ENCODE measurements at regions not wholly inside any gene's neighbourhood (a gene's known extent, or its start where the extent isn't known, plus 50 kb on each side); places are given as distances from the start of the nearest gene placed in this dataset.

DNA sequence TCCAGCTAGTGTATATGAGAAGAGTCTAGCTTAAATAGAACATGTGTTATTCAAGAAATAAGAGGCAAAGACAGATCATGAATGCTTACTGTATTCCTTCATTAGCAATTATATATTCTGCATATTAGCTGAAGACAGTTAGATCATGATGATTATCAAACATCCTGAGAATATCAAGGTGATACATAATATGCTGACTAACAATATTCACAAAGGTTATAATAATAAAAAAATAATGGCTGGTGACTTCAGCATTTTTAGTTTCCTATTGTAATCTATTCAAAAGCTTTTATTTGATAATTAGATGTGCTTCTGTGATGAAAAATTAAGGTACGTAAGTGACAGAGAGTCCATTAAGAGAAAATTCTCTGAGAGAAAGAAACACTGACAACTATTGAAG lies 511.4 kb downstream of the PCDH17 start:
- no peaks in the 10 kb centered on the region for H4K20me1 ChIP-seq (ENCODE audit: insufficient read depth)
- H3K36me3 ChIP-seq (ENCODE audit: insufficient read depth, low read length), result no peaks in the 10 kb centered on the region
- no peak overlapping the region for H3K9ac ChIP-seq (ENCODE audit: low read length)
- TF ChIP-seq, protein P1, sequence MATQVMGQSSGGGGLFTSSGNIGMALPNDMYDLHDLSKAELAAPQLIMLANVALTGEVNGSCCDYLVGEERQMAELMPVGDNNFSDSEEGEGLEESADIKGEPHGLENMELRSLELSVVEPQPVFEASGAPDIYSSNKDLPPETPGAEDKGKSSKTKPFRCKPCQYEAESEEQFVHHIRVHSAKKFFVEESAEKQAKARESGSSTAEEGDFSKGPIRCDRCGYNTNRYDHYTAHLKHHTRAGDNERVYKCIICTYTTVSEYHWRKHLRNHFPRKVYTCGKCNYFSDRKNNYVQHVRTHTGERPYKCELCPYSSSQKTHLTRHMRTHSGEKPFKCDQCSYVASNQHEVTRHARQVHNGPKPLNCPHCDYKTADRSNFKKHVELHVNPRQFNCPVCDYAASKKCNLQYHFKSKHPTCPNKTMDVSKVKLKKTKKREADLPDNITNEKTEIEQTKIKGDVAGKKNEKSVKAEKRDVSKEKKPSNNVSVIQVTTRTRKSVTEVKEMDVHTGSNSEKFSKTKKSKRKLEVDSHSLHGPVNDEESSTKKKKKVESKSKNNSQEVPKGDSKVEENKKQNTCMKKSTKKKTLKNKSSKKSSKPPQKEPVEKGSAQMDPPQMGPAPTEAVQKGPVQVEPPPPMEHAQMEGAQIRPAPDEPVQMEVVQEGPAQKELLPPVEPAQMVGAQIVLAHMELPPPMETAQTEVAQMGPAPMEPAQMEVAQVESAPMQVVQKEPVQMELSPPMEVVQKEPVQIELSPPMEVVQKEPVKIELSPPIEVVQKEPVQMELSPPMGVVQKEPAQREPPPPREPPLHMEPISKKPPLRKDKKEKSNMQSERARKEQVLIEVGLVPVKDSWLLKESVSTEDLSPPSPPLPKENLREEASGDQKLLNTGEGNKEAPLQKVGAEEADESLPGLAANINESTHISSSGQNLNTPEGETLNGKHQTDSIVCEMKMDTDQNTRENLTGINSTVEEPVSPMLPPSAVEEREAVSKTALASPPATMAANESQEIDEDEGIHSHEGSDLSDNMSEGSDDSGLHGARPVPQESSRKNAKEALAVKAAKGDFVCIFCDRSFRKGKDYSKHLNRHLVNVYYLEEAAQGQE (IDR thresholded peaks at IDR 0.05; ENCODE audit: borderline replicate concordance), result no peak
- TF ChIP-seq, protein P2, sequence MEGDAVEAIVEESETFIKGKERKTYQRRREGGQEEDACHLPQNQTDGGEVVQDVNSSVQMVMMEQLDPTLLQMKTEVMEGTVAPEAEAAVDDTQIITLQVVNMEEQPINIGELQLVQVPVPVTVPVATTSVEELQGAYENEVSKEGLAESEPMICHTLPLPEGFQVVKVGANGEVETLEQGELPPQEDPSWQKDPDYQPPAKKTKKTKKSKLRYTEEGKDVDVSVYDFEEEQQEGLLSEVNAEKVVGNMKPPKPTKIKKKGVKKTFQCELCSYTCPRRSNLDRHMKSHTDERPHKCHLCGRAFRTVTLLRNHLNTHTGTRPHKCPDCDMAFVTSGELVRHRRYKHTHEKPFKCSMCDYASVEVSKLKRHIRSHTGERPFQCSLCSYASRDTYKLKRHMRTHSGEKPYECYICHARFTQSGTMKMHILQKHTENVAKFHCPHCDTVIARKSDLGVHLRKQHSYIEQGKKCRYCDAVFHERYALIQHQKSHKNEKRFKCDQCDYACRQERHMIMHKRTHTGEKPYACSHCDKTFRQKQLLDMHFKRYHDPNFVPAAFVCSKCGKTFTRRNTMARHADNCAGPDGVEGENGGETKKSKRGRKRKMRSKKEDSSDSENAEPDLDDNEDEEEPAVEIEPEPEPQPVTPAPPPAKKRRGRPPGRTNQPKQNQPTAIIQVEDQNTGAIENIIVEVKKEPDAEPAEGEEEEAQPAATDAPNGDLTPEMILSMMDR (IDR thresholded peaks at IDR 0.05; ENCODE audit: poor library complexity, severe bottlenecking), result no peak
- TF ChIP-seq TAF1 (IDR thresholded peaks at IDR 0.05; ENCODE audit: low read depth), result no peak
- no peak for TF ChIP-seq EP300 (conservative IDR thresholded peaks at IDR 0.05; ENCODE audit: poor library complexity, severe bottlenecking)
- no peak for TF ChIP-seq MXI1 (conservative IDR thresholded peaks at IDR 0.05; ENCODE audit: poor library complexity, severe bottlenecking)
- TF ChIP-seq SMC3 (conservative IDR thresholded peaks at IDR 0.05; ENCODE audit: poor library complexity), result no peak
- TF ChIP-seq RAD21 (conservative IDR thresholded peaks at IDR 0.05), result no peak
- no peak for TF ChIP-seq POLR2AphosphoS5 (IDR thresholded peaks at IDR 0.05)
- TF ChIP-seq EZH2 (IDR thresholded peaks at IDR 0.05; ENCODE audit: borderline replicate concordance, insufficient read depth, low read length, poor library complexity, severe bottlenecking), result no peak
- no peaks in the 10 kb centered on the region for H3K9me2 ChIP-seq (ENCODE audit: insufficient read depth, low read length)
- H3K79me2 ChIP-seq (replicated peaks; ENCODE audit: insufficient read depth, low read length), result no peaks in the 10 kb centered on the region
- H3K4me3 ChIP-seq (ENCODE audit: low read length), result no peak overlapping the region
- H3K9me3 ChIP-seq (ENCODE audit: low read length), result no peaks in the 10 kb centered on the region
- H2AFZ ChIP-seq (ENCODE audit: low read depth, low read length), result no peak overlapping the region
- no peaks in the 10 kb centered on the region for H3F3A ChIP-seq (ENCODE audit: insufficient read depth, low read length, poor library complexity, severe bottlenecking)
- H3K4me2 ChIP-seq (ENCODE audit: low read length), result no peak overlapping the region
- H3K27me3 ChIP-seq (ENCODE audit: insufficient read depth, low read depth, low read length), result no peaks in the 10 kb centered on the region
- H3K27ac ChIP-seq (ENCODE audit: low read length), result no peak overlapping the region

DNA sequence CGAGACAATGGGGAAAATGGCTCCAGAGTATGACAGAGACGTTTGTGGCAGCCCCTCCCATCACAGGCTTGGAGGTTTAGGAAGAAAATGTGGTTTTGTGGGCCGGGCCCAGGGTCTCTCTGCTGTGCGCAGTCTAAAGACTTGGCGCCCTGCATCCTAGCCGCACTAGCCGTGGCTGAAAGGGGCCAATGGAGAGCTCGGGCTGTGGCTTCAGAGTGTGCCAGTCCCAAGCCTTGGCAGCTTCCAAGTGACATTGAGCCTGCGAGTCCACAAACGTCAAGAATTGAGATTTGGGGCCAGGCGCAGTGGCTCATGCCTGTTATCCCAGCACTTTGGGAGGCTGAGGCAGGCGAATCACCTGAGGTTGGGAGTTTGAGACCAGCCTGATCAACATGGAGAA lies 513.1 kb downstream of the PCDH17 start:
- Histone ChIP-seq H3K9me3 (ENCODE audit: low read length) (no peaks in the 10 kb centered on the region), H2AFZ (ENCODE audit: low read depth, low read length) (no peak overlapping the region), H4K20me1 (ENCODE audit: insufficient read depth) (no peaks in the 10 kb centered on the region), H3K4me3 (ENCODE audit: low read length) (no peak overlapping the region), H3K27me3 (ENCODE audit: insufficient read depth, low read depth, low read length) (no peaks in the 10 kb centered on the region), H3K79me2 (replicated peaks; ENCODE audit: insufficient read depth, low read length) (no peaks in the 10 kb centered on the region), H3K27ac (ENCODE audit: low read length) (no peak overlapping the region), H3K9ac (ENCODE audit: low read length) (no peak overlapping the region), H3F3A (ENCODE audit: insufficient read depth, low read length, poor library complexity, severe bottlenecking) (no peaks in the 10 kb centered on the region), H3K4me2 (ENCODE audit: low read length) (no peak overlapping the region), H3K36me3 (ENCODE audit: insufficient read depth, low read length) (no peaks in the 10 kb centered on the region), H3K9me2 (ENCODE audit: insufficient read depth, low read length) (no peaks in the 10 kb centered on the region)
- no peak for TF ChIP-seq SMC3 (conservative IDR thresholded peaks at IDR 0.05; ENCODE audit: poor library complexity)
- no peak for TF ChIP-seq EZH2 (IDR thresholded peaks at IDR 0.05; ENCODE audit: borderline replicate concordance, insufficient read depth, low read length, poor library complexity, severe bottlenecking)
- TF ChIP-seq TAF1 (IDR thresholded peaks at IDR 0.05; ENCODE audit: low read depth), result no peak
- TF ChIP-seq RAD21 (conservative IDR thresholded peaks at IDR 0.05), result no peak
- TF ChIP-seq POLR2AphosphoS5 (IDR thresholded peaks at IDR 0.05), result no peak
- TF ChIP-seq MXI1 (conservative IDR thresholded peaks at IDR 0.05; ENCODE audit: poor library complexity, severe bottlenecking), result no peak
- no peak for TF ChIP-seq EP300 (conservative IDR thresholded peaks at IDR 0.05; ENCODE audit: poor library complexity, severe bottlenecking)
- TF ChIP-seq, protein P1 (IDR thresholded peaks at IDR 0.05; ENCODE audit: borderline replicate concordance), result no peak
- TF ChIP-seq, protein P2 (IDR thresholded peaks at IDR 0.05; ENCODE audit: poor library complexity, severe bottlenecking), result no peak
